ENCODE measurements at regions not wholly inside any gene's neighbourhood (a gene's known extent, or its start where the extent isn't known, plus 50 kb on each side); places are given as distances from the start of the nearest gene placed in this dataset.

DNA sequence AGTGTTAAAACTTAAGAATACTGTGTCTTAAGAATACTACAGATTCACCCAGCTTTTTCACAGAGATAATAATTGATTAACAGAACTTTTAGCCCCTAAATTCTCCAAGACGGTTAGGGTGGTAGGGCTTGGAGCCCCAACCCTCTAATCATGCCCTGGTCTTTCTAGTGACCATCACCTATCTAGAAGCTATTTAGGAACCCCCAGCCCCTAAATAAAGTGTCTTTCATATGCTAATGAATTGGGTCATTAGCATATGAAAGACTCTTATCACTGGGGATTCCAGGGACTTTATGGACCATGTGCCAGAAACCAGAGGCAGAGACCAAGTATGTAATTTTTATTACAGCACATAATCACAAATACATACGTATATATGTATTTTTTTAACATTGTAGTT, 999.7 kb upstream of the RAG2 start:
- no peak for DNase-seq

DNA sequence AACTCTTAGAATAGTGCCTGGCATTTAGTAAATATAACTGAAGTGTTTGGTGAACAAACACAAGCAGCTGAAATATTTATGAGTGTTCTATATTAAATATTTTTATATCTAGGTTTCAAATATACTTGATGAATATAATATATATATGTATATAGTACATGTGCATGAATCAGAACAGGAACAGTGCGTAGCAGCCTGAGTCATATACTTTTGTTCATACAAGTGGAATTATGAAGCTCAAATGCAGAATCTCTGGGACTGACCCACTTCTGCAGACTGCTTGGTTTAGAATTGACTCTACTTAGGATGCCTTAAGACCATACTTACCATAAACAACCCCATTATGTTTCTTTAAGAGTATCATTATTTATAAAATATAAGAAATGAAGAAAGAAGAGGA, 997.8 kb upstream of the RAG2 start:
- DNase-seq, result no peak

DNA sequence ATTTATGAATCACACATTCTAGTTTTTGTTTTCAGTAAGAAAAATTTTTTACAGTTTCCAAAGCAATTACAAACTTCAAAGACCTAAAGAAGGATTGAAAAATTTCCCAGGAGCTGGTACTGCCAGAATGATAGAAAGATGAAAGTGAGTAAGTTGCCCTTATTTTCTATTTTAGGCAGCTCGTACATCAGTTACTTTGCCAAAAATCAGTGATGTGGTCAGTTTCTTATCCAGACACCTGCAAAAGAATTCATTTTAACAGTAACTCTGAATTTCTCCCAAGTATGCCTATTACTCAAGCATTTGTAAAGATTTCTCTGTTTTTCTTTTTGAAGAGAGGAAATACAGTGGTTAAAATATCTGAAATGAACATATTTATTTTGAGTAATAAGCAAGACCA, 976.3 kb upstream of the RAG2 start:
- no peak for DNase-seq

DNA sequence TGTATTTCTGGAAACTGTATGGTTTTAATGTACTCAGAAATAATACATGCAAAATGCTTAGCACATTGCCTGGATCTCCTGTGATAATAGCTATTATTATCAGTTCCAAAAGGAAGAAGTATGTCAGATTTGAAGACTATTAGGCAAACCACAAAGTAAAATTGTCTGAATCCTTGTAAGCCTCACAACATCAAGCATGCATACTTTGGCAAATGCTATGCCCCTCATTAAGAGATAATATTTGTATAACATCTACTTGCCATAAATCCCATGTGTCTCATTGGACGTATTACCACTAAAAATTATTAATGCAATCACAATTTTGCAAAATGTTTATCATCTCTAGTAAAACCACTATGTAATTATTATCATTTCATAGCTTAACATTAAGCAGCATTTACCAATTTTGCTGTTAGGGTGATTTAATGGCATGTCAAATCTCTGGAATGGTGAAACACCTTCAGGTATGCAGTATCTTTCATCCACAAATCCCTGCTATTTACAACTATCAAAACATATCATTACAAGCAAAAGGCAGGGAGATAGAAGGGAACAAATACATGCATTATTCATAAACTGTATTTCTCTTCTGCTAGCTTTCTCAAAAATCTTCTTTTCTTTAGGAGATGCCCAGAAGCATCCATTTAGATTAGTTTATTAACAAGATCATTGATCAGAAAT, 974.6 kb upstream of the RAG2 start:
- no peak for DNase-seq

DNA sequence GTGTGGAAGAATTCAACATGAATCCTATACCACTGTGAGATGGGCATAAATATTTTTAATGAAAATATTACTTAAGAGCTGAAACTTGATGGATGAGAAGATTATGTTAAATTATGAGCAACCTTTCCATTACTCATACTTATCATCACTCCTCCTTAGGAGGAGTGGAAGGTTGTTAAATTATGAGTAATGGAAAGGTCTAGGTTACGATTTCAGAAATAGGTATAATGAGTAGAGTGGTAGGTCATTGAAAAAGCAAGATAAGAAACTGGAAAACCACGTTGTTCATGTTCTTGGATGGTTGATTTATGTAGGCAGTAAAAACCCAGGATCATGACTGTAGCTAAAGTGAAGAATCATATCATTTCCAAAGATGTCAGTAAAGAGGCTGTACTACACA, 973.2 kb upstream of the RAG2 start:
- DNase-seq, result no peak

DNA sequence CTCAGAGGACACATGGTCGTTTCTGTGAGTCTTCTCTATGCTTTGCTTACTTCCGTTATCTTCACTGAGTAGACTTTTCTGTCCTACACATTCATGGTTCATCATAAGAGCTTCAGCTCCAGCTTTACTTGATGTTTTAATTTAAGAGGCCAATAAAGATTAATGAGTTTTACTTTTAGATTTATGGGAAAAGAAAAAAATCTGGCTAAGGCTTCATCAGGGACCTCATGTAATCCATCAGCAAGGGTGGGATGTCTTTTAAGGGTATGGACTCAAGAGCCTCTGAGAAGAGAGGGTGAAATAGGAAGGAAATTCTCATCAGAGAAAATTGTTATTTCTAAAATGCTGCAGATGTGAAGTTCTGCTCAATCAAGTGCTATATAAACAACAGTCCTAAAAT, 963.0 kb upstream of the RAG2 start:
- DNase-seq, result no peak

DNA sequence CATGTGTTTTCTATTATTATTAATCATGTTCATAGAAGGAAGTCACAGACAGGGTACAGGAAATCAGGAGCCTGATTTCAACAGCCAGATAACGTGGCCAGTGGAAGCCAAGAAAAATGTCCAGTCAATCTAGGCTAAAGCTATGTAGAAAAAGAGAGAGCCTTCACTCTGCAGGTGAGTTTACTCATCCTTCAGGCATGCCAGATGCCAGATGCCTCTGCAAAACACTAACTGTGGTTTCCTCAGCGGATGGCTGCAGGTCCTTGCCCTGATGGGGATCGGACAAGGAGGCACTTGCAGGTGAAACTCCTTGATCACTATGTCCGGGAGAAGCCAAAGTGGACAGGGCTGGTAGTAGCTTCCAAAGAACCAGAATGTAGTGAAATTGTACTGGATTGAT, 962.3 kb upstream of the RAG2 start:
- no peak for DNase-seq

DNA sequence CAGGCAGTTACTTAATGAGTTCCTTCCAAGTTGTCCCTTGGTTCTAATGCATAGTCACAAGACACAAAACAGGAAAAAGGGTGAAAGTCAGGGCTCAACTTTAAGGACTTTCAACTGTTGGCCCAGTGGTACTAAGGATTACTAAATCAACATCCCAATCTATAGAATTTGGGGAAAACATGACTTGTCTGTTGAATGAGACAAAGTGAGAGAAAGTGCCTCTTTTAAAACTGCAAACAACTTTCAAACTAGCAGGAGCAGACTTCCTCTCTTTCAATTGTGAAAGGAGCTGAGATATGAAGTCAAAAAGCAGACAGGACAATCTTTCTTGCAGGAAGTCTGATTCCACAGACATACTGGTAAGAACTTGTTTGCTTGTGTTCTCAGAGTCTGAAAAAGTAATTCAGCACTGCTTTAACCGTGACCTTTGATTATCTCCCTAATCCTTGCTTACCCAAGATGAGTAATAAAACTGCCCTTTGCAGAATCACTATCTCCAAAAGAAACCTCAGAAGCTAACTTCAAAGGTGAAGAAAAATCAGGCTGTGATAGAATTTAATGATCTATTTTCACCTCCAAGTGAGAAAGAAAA, 960.7 kb upstream of the RAG2 start:
- no peak for DNase-seq

DNA sequence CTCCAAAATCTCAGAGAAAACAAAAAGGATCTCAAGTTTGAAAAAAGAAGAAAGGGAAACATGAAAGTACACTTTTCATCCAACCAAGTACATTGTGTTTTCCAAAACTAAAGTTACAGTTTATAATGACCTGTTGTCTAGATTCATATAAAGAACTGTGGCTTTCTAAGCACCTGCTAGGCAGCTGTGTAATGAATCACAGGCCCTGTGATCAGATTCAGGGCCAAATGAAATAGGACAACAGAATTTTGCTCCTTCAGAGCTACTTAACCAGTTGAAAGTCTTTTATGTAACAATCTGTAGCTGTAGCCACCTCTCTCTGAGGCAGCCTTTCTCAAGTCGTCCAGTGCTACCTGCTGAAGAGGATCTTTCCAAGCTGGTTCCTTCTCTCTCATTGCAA, 960.0 kb upstream of the RAG2 start:
- DNase-seq, result no peak

DNA sequence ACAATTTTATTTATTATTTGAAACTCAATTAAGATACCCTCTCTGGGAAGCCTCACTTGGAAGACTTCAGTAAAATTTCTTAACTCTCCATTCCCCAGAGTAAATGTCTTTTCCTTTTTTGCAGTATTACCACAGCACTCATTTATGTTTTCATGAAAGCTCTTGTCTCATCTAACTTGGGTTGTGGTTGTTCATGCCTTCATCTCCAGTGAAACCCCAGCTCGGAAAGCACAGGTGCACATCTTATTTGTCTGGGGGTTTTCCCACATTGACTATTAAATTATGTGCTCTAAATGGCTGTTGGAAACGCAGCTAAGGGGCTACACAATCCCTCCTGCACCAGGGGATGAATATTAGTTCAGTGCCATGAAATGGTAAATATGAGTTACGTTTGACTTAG, 954.2 kb upstream of the RAG2 start:
- DNase-seq, result no peak

DNA sequence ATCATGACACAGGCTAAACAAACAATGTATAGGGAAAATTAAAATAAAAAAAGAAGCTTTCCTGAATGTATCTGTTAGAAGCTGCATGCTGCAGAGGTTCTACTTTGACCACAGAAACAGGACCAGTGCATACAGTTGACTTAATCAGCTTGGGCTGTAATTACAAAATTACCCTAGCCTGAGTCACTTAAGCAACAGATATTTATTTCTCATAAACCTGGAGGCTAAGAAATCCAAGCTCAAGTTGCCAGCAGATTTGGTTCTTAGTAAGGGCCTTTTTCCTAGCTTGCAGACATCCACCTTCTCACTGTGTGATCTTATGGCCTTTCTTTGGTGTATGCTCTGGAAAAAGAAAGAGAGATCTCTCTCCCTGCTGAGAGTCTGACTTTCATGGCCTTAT, 946.5 kb upstream of the RAG2 start:
- no peak for DNase-seq

DNA sequence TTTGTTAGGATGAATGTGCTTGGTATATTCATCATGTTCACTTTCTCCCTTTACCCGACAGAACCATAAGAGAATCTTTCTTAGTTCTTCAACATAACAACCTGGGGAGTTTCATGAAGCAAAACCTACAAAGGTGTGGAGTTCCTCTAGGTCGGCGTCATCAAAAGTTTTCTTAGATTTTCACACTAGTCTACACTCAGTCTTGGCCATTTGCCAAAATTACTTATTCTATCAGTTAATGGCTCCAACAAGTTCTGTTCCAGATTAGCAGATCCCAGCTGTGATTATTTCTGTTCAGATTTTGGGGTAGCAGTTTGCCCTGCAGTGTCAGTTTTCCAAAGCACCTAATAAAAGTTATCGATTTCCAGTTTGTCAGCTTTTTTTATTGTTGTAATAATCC, 935.8 kb upstream of the RAG2 start:
- no peak for DNase-seq

DNA sequence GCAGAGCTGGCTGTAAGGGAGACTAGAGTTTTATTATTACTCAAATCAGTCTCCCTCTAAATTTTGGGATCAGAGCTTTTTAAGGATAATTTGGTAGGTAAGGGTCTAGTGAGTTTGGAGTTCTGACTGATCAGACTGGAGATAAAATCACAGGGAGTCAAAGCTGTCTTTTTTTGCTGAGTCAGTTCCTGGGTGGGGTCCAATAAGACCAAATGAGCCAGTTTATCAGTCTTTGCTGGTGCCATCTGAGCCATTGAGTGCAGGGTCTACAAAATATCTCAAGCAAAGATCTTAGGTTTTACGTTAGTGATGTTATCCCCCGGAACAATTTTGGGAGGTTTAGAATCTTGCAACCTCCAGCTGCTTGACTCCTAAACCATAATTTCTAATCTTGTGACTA, 935.1 kb upstream of the RAG2 start:
- DNase-seq, result no peak

DNA sequence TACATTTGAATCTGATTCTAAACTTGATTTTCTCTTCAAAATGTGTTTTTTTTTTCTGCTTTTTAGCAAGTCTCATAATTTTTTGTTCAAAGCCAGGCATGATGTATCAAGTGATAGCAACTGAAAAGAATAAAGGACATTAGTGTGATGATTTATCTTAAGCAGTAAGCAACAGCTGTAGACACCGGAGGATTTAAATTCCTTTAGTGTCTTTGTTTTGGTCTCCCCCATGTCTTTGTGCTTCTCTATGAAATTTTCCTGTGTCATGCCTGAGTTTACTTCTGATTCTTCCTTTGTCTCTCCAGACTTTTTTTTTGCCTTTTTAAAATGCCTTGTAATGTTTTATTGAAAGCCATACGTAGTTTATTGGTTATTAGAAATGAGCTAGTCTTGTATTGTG, 934.2 kb upstream of the RAG2 start:
- no peak for DNase-seq

DNA sequence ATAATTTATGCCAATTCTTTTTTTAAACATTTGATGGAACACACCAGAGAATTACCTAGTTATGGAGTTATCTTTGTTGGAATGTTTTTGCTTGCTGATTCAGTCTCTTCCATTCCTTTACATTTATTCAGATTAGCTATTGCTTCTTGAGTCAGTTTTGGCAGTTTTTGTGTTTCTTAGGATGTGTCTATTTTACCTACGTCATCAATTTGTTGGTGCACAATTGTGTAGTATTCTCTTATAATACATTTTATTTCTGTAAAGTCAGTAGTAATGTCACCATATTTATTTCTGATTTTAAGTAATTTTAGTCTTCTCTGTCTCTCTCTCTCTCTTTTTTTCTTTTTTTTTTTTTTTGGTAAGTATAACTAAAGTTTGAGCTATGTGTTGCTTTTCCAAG, 929.5 kb upstream of the RAG2 start:
- no peak for DNase-seq

DNA sequence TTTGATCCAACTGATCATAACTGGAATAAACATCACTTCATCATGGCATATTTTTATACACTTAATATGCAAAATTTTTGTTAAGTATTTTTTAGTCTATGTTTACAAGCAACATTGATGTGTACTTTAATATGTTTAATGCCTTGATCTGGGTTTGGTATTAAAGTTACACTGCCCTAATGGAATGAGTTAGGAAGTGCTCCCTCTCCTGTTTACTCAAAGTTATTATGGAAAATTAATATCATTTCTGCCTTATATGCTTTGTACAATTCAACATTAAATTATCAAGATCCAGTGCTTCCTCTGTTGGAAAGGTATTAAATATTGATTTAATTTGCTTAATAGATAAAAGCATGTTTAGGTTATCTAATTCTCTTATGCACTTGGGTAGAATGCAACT, 927.3 kb upstream of the RAG2 start:
- DNase-seq, result no peak

DNA sequence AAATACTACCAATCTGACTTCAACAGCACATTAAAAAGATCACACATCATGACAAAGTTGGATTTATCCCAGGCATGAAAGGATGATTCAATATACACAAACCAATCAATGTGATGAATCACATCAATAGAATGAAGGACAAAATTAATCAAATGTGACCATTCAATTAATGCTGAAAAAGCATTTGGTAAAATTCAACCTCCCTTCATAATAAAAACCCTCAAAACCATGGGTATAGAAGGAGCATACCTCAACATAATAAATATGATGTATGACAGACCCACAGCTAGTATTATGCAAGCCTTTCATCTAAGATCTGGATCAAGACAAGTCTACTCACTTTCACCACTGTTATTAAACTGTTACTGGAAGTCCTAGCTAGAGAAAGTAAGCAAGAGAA, 921.7 kb upstream of the RAG2 start:
- DNase-seq, result no peak

DNA sequence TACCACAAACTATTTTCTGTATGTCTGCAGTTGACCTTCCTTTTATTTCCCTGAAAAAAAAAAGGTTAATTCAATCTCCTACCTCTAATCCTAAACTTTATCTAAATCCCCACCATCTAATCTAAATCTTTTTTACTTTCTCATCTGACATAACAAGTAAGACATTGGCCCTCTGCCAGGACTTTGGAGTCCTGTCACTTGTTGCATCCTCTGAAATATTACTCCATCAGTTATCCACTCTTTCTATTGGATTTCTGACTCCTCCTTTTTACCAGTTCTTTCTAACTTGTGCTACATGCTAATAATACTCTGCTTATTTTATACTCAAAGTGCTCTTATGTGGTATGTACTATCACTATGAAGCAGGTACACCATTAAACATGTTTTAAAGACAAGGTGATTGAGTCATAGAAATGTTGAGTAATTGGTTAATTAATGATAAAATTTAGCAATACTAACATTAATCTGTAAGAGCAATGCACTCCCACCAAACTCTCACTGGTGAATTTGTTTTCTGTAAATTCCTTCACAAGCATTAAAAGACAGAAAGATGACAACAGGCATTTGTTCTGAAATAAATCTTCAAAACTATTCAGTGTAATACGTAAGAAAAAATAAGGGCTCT, 914.2 kb upstream of the RAG2 start:
- DNase-seq, result no peak

DNA sequence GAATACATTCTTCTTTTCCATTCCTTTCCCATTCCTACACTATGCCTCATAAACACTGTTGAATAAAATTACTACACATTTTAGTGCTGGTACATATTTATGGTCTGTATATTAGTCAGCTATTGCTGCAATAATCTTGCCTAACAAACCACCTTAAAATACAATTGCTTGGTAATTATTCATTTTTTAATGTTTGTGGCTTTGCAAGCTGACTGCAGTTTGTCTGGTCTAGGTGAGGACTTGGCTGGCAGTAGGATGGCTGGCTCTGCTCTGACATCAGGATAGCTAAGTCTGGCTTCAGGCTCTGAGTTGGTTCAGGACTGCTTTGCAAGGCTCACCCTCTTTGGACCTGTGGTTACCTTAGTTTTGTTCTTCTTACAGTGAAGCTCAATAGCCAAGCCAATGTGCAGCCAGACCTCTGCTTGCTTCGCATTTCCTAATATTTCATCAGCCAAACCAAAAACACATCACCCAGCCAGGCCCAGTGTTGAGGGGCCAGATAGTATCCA, 913.4 kb upstream of the RAG2 start:
- DNase-seq, result no peak

DNA sequence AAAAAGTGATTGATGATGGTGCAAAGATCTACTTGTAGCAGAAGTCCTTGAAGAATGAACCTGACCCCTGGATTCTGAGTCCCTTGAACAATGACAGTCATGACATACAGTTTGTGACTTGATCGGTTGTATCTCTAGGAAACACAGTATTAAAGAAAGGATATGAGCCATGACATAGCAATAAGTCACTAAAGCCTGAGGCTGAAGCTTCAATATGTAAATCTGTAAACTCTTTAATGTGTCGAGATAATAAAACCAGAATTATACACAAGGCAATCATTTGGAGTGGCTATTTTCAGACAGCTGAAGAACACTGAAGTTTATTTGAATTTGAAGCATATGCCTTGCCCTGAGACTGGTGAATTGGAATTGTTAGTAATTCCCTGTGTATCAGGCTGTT, 911.5 kb upstream of the RAG2 start:
- DNase-seq, result no peak

DNA sequence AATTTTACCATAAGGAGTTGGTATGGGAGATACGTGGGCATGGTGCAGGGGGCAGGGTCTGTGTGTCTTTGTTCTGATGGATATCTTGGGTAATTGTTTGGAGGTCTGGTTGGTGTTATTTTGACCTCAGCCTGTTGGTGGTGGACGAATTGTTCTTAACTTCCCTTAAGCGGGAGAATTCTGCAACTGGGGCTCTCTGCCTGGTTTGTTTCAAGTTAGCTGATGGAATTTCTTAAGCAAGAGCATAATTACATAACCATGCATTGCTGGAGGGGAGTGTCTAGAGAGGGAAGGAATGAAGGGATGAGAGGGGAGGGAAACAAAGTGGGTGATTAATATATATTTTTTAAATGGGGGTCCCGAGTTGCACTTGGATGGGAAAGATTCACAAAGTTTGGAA, 908.5 kb upstream of the RAG2 start:
- no peak for DNase-seq

DNA sequence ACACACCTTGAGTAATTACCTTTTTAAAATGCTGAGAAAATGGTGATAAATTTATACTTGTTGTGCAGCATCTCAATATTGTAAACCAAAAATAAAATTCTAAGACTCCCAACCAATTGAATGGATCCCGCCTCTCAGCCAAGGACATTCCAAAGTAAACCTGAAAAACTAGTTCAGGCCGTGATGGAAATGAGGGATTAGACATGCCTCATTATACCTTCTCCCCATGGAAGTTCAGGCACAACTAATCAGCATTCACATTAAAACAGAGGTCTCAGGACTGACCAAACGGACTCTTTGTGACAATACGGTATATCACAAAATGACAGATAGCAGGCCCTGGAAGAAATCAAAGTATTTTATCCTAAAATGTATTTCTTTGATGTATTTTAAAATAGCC, 907.4 kb upstream of the RAG2 start:
- DNase-seq, result no peak

DNA sequence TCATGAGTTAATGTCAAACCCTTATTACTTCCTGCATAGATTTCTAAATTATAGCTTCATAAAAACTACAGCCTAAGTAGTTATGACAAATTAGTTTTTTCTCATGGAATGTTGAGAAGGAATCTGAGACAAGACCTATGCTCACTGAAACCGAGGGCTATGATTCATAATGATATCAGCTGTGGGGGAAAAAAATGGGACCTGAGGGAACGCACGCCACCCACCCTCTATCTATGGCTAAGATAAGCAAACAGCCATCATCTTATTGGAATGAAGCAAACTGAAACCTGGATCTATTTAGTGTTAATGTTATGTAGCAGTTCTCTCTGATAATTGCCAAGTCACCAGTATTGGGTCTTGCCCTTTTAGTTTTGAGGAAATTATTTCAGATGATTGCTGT, 906.9 kb upstream of the RAG2 start:
- DNase-seq, result no peak

DNA sequence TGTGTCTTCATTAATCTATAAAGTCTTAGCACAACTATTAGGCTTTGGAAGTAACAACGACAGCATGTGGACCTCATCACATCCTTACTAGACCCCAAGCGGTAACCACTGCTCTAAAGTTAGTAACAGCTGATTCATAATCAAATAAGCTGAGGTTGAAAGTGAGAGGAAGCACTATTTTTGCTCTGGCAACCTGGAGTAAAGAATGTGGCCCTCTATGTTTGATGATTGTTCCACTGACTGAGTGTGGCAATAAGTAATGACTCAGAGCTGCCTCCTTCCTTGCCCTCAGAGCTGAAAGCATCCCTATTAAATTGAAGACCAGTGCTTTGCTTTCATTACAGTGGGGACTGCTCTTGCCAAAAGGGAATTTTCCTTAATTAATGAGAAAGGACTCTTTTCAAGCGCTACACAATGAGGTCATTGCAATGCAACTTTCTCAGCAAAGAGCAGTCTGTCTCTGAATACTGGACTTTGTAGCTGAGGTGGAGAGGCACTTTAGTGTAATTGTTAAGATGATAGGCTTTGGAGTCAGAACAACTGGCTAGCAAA, 906.1 kb upstream of the RAG2 start:
- no peak for DNase-seq
